ENCODE measurements at regions not wholly inside any gene's neighbourhood (a gene's known extent, or its start where the extent isn't known, plus 50 kb on each side); places are given as distances from the start of the nearest gene placed in this dataset.
"Not testable (repeated sequence)": the region's sequence is repeated elsewhere in the genome, so short reads cannot be mapped to it uniquely, and the experiment has no call there.

GRCh38 chr4:170522427-170522970, 432.7 kb upstream of the AADAT start:
- no peak for DNase-seq

GRCh38 chr4:170497689-170498088, 407.9 kb upstream of the AADAT start:
- DNase-seq = no peak

GRCh38 chr4:170497112-170497511, 407.4 kb upstream of the AADAT start:
- DNase-seq = no peak

GRCh38 chr4:170491981-170492380, 402.2 kb upstream of the AADAT start:
- no peak for DNase-seq

GRCh38 chr4:170476351-170476750, 386.6 kb upstream of the AADAT start:
- no peak for DNase-seq

- no peak for DNase-seq
Measured at GRCh38 chr4:170465429-170465828, 375.7 kb upstream of the AADAT start.

GRCh38 chr4:170464614-170465197, 374.9 kb upstream of the AADAT start:
- no peak for DNase-seq

- no peak for DNase-seq
Measured at GRCh38 chr4:170446782-170447181, 357.0 kb upstream of the AADAT start.

- DNase-seq = not testable (repeated sequence)
Measured at GRCh38 chr4:170441146-170441545, 351.4 kb upstream of the AADAT start.

- DNase-seq = no peak
Measured at GRCh38 chr4:170428929-170429328, 339.2 kb upstream of the AADAT start.

- no peak for DNase-seq
Measured at GRCh38 chr4:170425521-170426143, 335.9 kb upstream of the AADAT start.

- DNase-seq = no peak
Measured at GRCh38 chr4:170425040-170425439, 335.3 kb upstream of the AADAT start.

- no peak for DNase-seq
Measured at GRCh38 chr4:170423137-170423536, 333.4 kb upstream of the AADAT start.

GRCh38 chr4:170420255-170420693, 330.5 kb upstream of the AADAT start:
- DNase-seq = no peak

GRCh38 chr4:170414961-170415360, 325.2 kb upstream of the AADAT start:
- DNase-seq = no peak

- no peak for DNase-seq
Measured at GRCh38 chr4:170414360-170414759, 324.6 kb upstream of the AADAT start.

- DNase-seq = no peak
Measured at GRCh38 chr4:170413951-170414350, 324.2 kb upstream of the AADAT start.

GRCh38 chr4:170400361-170400760, 310.6 kb upstream of the AADAT start:
- no peak for DNase-seq

GRCh38 chr4:170399581-170400293, 310.0 kb upstream of the AADAT start:
- no peak for DNase-seq

- no peak for DNase-seq
Measured at GRCh38 chr4:170398218-170398617, 308.5 kb upstream of the AADAT start.

- DNase-seq = no peak
Measured at GRCh38 chr4:170395773-170396172, 306.0 kb upstream of the AADAT start.

GRCh38 chr4:170391066-170391740, 301.4 kb upstream of the AADAT start:
- no peak for DNase-seq

- no peak for DNase-seq
Measured at GRCh38 chr4:170389411-170389810, 299.7 kb upstream of the AADAT start.
